OCI-LY1 (cell line): ENCODE measurements at regions not wholly inside any gene's neighbourhood (a gene's known extent, or its start where the extent isn't known, plus 50 kb on each side); places are given as distances from the start of the nearest gene placed in this dataset.

Experiments used
- H2AFZ ChIP-seq: fragments of 200-600 bp; sonication (generic), shearing (Covaris generic); 2 replicates; pipeline ENCODE4 v1.6.0; 2014; ENCODE audit warnings: antibody characterized with exemption, mild to moderate bottlenecking, low read length
- H3F3A ChIP-seq: fragments of 200-600 bp; sonication (generic), shearing (Covaris generic); 2 replicates; pipeline ENCODE4 v1.6.0; 2014; ENCODE audit warnings: mild to moderate bottlenecking, antibody characterized with exemption, low read length, moderate library complexity; ENCODE audit not compliant: insufficient read depth
- H3K27ac ChIP-seq: fragments of 200-600 bp; sonication (generic); 2 replicates; pipeline ENCODE4 v1.5.1; 2014; ENCODE audit warnings: low read length, mixed run types, mild to moderate bottlenecking, low read depth; ENCODE audit not compliant: poor library complexity, severe bottlenecking
- H3K27me3 ChIP-seq: fragments of 200-600 bp; sonication (generic); 2 replicates; pipeline ENCODE4 v1.6.0; 2014; ENCODE audit warnings: antibody characterized with exemption, mild to moderate bottlenecking, low read length, moderate library complexity; ENCODE audit not compliant: insufficient read depth
- H3K36me3 ChIP-seq: fragments of 200-600 bp; sonication (generic); 2 replicates; pipeline ENCODE4 v1.6.1; 2014; ENCODE audit warnings: mild to moderate bottlenecking, antibody characterized with exemption, low read length, moderate library complexity, mixed read lengths; ENCODE audit not compliant: insufficient read depth
- H3K4me1 ChIP-seq: fragments of 200-600 bp; sonication (generic); 2 replicates; pipeline ENCODE4 v1.5.1; 2014; ENCODE audit warnings: mild to moderate bottlenecking, low read length, moderate library complexity; ENCODE audit not compliant: insufficient read depth, severe bottlenecking
- H3K4me2 ChIP-seq: fragments of 200-600 bp; sonication (generic), shearing (Covaris generic); 2 replicates; pipeline ENCODE4 v1.6.1; 2014; ENCODE audit warnings: low read length
- H3K4me3 ChIP-seq: fragments of 200-600 bp; sonication (generic); 2 replicates; pipeline ENCODE4 v1.5.1; 2014; ENCODE audit warnings: low read length, low read depth, mild to moderate bottlenecking, mixed read lengths; ENCODE audit not compliant: poor library complexity, severe bottlenecking
- H3K79me2 ChIP-seq: fragments of 200-600 bp; shearing (Covaris generic); 2 replicates; pipeline ENCODE4 v1.6.1; 2016; ENCODE audit warnings: mixed run types, low read length, mixed read lengths; ENCODE audit not compliant: insufficient read depth
- H3K9ac ChIP-seq: fragments of 200-600 bp; sonication (generic), shearing (Covaris generic); 2 replicates; pipeline ENCODE4 v1.6.1; 2014; ENCODE audit warnings: mild to moderate bottlenecking, low read length, mixed read lengths
- H3K9me2 ChIP-seq: fragments of 200-600 bp; sonication (generic), shearing (Covaris generic); 2 replicates; pipeline ENCODE4 v1.6.1; 2014; ENCODE audit warnings: low read depth, mild to moderate bottlenecking, low read length, mixed read lengths
- H3K9me3 ChIP-seq: fragments of 200-600 bp; shearing (Covaris generic); 2 replicates; pipeline ENCODE4 v1.6.1; 2014; ENCODE audit warnings: low read length, mixed read lengths
- H4K20me1 ChIP-seq: fragments of 200-600 bp; sonication (generic), shearing (Covaris generic); 2 replicates; pipeline ENCODE4 v1.6.0; 2016; ENCODE audit warnings: mild to moderate bottlenecking, low read length; ENCODE audit not compliant: insufficient read depth
- CTCF ChIP-seq: fragments of 200-600 bp; sonication (generic), shearing (Covaris generic); IDR thresholded peaks from 2 replicates; pipeline ENCODE4 v1.5.1; 2017; ENCODE audit warnings: mild to moderate bottlenecking, antibody characterized with exemption, low read length, moderate library complexity, mixed read lengths
- EZH2 ChIP-seq: fragments of 200-600 bp; sonication (generic), shearing (Covaris generic); IDR thresholded peaks from 2 replicates; pipeline ENCODE4 v1.8.0; 2017; ENCODE audit warnings: borderline replicate concordance, mixed run types, mild to moderate bottlenecking, antibody characterized with exemption, low read length, moderate library complexity, mixed read lengths

DNA sequence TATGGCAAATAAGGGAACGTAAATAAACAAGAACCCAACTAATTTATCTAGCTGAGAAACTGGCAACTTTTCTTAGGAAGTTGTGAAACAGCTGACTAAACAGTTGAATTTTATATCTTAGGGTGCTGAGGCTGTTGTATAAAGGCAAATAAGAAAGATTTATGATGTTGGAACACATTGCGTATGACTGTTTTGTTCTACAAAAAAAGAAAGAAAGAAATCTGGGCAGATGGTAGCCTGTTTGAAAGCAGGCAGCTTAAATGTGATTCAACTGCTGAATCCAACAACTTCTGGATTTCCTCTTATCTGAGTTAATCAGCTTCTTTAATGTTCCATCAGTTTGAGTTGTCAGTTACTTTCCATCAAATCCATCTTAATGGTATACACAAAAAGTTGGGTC lies 214.5 kb downstream of the SNX13 start:
- no peaks in the 10 kb centered on the region for H3F3A ChIP-seq
- H4K20me1 ChIP-seq = no peaks in the 10 kb centered on the region
- H3K4me1 ChIP-seq = no peaks in the 10 kb centered on the region
- no peak overlapping the region for H2AFZ ChIP-seq
- no peak for TF ChIP-seq CTCF
- no peak for TF ChIP-seq EZH2
- no peaks in the 10 kb centered on the region for H3K9me2 ChIP-seq
- H3K79me2 ChIP-seq = no peaks in the 10 kb centered on the region
- no peaks in the 10 kb centered on the region for H3K9me3 ChIP-seq
- no peak overlapping the region for H3K4me2 ChIP-seq
- no peak overlapping the region for H3K27ac ChIP-seq
- no peak overlapping the region for H3K4me3 ChIP-seq
- H3K36me3 ChIP-seq = no peaks in the 10 kb centered on the region
- no peaks in the 10 kb centered on the region for H3K27me3 ChIP-seq
- no peak overlapping the region for H3K9ac ChIP-seq

DNA sequence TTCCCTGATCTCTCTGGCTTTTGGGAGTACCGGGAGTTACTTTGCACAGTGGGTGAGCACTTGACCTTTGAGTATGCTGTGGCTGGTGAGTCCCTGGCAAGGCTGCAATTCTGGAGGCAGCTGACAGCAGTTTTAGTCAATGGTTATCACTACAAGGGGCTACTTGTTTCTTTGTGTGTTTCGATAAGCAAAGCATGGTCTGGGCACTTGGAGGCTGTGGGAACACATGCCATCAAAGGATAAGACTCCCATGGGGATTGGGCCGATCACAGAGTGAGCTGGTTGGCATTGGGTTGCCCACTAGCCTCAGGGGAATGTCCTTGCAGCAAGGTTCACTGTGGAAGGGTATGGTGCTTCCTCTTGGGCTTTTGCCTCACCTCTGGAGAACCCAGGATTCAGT lies 208.2 kb downstream of the SNX13 start:
- TF ChIP-seq EZH2 (no peak), CTCF (no peak)
- H3F3A ChIP-seq = no peaks in the 10 kb centered on the region
- H4K20me1 ChIP-seq = no peaks in the 10 kb centered on the region
- H3K4me2 ChIP-seq = no peak overlapping the region
- no peaks in the 10 kb centered on the region for H3K27me3 ChIP-seq
- no peaks in the 10 kb centered on the region for H3K79me2 ChIP-seq
- no peak overlapping the region for H2AFZ ChIP-seq
- H3K9ac ChIP-seq = no peak overlapping the region
- no peak overlapping the region for H3K27ac ChIP-seq
- no peaks in the 10 kb centered on the region for H3K9me3 ChIP-seq
- no peaks in the 10 kb centered on the region; the same call in 1 of the 2 replicates for H3K9me2 ChIP-seq
- no peak overlapping the region for H3K4me3 ChIP-seq
- no peaks in the 10 kb centered on the region for H3K4me1 ChIP-seq
- H3K36me3 ChIP-seq = no peaks in the 10 kb centered on the region
